Thoracic aorta (tissue), 2 donors: ENCODE measurements at regions not wholly inside any gene's neighbourhood (a gene's known extent, or its start where the extent isn't known, plus 50 kb on each side); places are given as distances from the start of the nearest gene placed in this dataset.

Experiments used
- ATAC-seq: fragments of 150-250 bp; one replicate; pipeline ENCODE4 v1.8.0; 2017; ENCODE audit warnings: low read depth; ENCODE audit not compliant: insufficient number of reproducible peaks, low FRiP score
- DNase-seq: peaks from one replicate; pipeline ENCODE4 v3.0.0-alpha.2; 2020; ENCODE audit warnings: low spot score
- H3K27ac ChIP-seq, 2 donors: fragments of 200-600 bp; sonication (generic); 1 replicate in 1 of 2; 2 replicates in 1 of 2; pipeline ENCODE4 v1.5.1; 2016; ENCODE audit warnings: mild to moderate bottlenecking in 2 of 2, moderate library complexity in 2 of 2
- H3K27me3 ChIP-seq: fragments of 200-600 bp; sonication (generic); replicated peaks from 2 replicates; pipeline ENCODE4 v1.6.0; 2016; ENCODE audit warnings: mild to moderate bottlenecking; ENCODE audit not compliant: insufficient read depth
- H3K36me3 ChIP-seq: fragments of 200-600 bp; sonication (generic); one replicate; pipeline ENCODE4 v1.5.1; 2016
- H3K4me1 ChIP-seq, 2 donors: fragments of 200-600 bp; sonication (generic); 1 replicate in 1 of 2; 2 replicates in 1 of 2; pipeline versions ENCODE4 v1.5.1 to v1.6.0; 2016; ENCODE audit warnings: low read depth in 2 of 2, mild to moderate bottlenecking in 1 of 2; ENCODE audit not compliant: control insufficient read depth in 1 of 2
- H3K4me3 ChIP-seq: fragments of 200-600 bp; sonication (generic); 2 replicates; pipeline ENCODE4 v1.5.1; 2016; ENCODE audit warnings: mild to moderate bottlenecking
- H3K9me3 ChIP-seq: fragments of 200-600 bp; sonication (generic); 2 replicates; pipeline ENCODE4 v1.5.1; 2016
- TF ChIP-seq, protein P1 (sequence below): fragments of 200-600 bp; sonication (generic); IDR thresholded peaks from one replicate; pipeline ENCODE4 v1.5.1; 2019; ENCODE audit warnings: antibody characterized with exemption

DNA sequence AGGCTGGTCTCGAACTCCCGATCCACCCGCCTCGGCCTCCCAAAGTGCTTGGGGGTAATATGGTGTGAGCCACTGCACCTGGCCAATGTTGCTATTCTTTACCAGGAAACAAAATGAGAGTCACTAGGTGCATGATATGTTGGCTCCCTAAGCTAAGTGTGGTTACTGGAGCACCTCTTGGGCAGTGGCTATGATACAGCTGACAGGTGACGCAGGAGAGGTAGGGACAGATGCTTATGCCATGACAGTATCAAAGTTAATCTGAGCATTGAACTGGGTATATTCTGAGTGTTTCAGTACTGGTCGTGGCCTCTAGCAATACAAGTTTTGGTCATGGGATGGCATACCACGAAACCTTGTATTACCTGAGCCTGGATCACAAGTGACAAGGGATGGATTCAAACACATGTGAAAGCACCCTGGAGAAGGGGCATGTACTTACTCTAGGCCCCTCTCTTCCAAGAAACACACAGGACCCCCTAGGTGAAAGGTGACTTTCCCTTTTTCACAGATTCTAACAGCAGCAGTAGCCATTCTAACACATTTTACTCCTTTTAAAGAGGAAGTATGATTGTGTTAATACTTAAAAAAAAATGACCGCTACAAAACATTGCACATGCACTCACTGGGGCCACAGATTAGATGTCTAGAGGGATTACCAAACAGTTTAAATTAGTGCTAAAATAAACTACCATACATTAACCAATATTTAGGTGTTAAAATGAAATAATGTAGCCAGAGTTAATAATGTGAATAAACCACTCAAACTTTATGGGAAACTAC lies 467.3 kb downstream of the SHQ1 start:
- Histone ChIP-seq H3K27ac (no peak overlapping the region), H3K9me3 (no peaks in the 10 kb centered on the region), H3K4me3 (no peak overlapping the region), H3K27me3 (no peaks in the 10 kb centered on the region), H3K36me3 (no peaks in the 10 kb centered on the region), H3K4me1 (peaks cover 11 to 13% of the 10 kb centered on the region in 2 donors)
- TF ChIP-seq, protein P1, sequence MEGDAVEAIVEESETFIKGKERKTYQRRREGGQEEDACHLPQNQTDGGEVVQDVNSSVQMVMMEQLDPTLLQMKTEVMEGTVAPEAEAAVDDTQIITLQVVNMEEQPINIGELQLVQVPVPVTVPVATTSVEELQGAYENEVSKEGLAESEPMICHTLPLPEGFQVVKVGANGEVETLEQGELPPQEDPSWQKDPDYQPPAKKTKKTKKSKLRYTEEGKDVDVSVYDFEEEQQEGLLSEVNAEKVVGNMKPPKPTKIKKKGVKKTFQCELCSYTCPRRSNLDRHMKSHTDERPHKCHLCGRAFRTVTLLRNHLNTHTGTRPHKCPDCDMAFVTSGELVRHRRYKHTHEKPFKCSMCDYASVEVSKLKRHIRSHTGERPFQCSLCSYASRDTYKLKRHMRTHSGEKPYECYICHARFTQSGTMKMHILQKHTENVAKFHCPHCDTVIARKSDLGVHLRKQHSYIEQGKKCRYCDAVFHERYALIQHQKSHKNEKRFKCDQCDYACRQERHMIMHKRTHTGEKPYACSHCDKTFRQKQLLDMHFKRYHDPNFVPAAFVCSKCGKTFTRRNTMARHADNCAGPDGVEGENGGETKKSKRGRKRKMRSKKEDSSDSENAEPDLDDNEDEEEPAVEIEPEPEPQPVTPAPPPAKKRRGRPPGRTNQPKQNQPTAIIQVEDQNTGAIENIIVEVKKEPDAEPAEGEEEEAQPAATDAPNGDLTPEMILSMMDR = no peak
- ATAC-seq = no peak
- DNase-seq = no peak

DNA sequence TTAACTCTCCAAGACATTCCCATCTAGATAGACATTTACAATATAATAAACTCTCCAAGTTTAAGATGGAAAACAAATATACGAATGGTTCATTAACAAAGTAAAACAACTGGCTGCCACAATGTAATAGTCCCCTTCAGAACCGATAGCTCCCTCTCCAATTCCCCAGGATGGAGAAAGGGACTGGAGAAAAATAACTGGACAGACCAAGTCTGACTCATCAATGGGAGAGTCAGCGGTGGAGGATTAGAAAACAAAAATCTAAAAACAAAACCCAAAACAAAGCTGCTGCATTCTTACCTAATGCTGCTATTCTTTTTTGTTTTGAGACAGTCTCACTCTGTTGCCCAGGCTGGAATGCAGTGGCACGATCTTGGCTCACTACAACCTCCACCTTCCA lies 468.1 kb downstream of the SHQ1 start:
- H3K27ac ChIP-seq = no peak overlapping the region
- H3K9me3 ChIP-seq = no peaks in the 10 kb centered on the region
- no peaks in the 10 kb centered on the region for H3K36me3 ChIP-seq
- no peak overlapping the region for H3K4me3 ChIP-seq
- ATAC-seq (no peak), DNase-seq (no peak)
- TF ChIP-seq, protein P1 = no peak
- peaks cover 11 to 13% of the 10 kb centered on the region in 2 donors for H3K4me1 ChIP-seq
- H3K27me3 ChIP-seq = no peaks in the 10 kb centered on the region

DNA sequence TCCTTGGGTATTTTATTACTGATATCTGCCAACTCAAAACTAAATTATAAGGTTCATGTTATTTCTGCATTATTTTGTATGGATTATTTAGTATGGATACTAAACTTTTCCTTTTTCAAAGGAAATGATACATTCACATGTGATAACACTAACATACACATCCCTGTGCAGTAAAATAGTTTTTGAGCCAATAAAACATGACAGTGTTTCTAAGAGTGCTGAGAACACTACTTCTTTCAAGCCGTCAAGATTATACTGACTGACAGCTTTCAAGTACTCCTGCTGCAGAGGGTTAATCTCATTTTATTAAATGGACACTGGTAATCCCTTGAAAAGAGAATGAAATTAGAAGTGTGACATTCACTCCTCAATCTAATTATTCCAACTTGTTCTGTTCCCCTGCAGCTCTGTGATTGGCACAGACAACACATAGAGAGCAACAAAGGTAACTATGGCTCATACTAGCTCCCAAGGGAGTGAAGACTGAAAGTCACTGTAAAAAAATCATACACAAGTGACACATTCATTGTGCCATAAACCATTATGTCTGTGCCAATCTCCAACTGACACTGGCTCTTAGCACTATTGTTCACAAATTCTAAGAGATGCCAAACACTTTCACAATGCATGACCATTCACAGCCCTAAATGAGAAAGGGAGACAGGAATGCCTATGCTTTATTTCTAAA lies 468.6 kb downstream of the SHQ1 start:
- H3K4me1 ChIP-seq = peaks cover 8 to 11% of the 10 kb centered on the region in 2 donors
- DNase-seq (no peak), ATAC-seq (no peak)
- TF ChIP-seq, protein P1 = no peak
- H3K9me3 ChIP-seq = no peaks in the 10 kb centered on the region
- no peak overlapping the region for H3K4me3 ChIP-seq
- H3K27ac ChIP-seq = no peak overlapping the region
- H3K36me3 ChIP-seq = no peaks in the 10 kb centered on the region
- H3K27me3 ChIP-seq = no peaks in the 10 kb centered on the region

DNA sequence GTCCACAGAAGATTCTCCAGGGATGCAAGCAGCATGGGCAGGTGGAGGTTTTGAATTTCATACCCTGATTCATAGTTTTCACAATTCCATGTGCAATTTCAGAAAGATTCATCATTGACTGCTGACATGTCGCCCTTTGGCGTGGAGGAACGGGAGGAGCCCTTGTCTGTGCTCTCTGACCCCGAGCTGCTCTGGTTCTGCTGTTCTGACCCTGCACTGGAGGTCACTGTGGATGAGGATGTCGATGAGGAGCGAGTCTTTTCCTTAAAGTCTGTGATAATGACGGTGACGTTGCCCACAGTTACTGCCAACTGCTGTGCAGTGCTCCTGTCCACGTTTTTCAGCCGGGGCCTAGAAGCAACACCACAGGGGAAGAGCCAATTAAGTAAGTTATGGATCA lies 470.0 kb downstream of the SHQ1 start:
- no peak for ATAC-seq
- Histone ChIP-seq H3K36me3 (no peaks in the 10 kb centered on the region), H3K27ac (no peak overlapping the region), H3K4me1 (peaks cover 8 to 11% of the 10 kb centered on the region in 2 donors), H3K9me3 (no peaks in the 10 kb centered on the region), H3K27me3 (no peaks in the 10 kb centered on the region), H3K4me3 (no peak overlapping the region)
- TF ChIP-seq, protein P1 = no peak
- no peak for DNase-seq

DNA sequence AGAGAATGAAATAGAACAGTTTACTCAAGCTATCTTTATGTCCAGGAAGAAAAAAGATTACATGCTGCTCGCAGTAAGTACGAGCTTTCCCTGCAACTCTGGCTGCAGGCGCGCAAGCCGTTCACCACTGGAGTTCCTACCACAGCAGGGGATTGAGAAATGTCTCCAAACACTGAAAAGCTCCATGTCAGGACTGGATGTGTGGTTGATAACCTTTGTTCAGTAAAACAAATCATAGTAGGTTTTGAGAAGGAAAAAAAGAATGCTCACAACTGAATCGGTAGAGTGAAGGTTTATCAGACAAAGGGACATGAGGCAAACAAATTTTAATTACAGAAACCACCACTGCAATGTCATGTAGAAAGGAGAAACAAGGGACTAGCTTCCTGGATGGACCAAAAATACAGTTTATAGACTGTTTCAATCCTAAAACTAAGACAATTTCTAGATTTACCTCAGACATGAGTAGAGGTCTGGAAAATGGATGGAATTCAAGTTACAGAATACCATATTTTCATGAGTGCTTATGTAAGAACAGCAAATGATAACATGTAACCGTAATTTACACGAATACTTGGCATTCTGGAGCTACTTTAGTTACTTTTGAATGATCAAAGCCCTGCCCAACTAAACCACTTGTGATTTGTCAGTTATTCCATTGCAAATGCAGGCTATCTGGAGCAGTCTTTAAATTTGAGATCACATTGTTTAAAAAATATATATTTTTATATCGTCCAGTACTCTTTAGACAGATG lies 471.1 kb downstream of the SHQ1 start:
- H3K27ac ChIP-seq = no peak overlapping the region
- TF ChIP-seq, protein P1 = no peak
- H3K4me3 ChIP-seq = no peak overlapping the region
- no peaks in the 10 kb centered on the region for H3K36me3 ChIP-seq
- H3K27me3 ChIP-seq = no peaks in the 10 kb centered on the region
- no peak for DNase-seq
- H3K4me1 ChIP-seq = peaks cover 8 to 11% of the 10 kb centered on the region in 2 donors
- no peak for ATAC-seq
- no peaks in the 10 kb centered on the region for H3K9me3 ChIP-seq
